HEK293 (cell line): ENCODE measurements at regions not wholly inside any gene's neighbourhood (a gene's known extent, or its start where the extent isn't known, plus 50 kb on each side); places are given as distances from the start of the nearest gene placed in this dataset.

Source experiments
- CTCF ChIA-PET: fragments of 350-600 bp; formaldehyde crosslinking; extraction: SDS; loops from one replicate; lab custom pipeline; 2021; ENCODE audit warnings: antibody characterized with exemption; lab: Yijun Ruan, JAX
- POLR2A ChIA-PET: fragments of 300-600 bp; formaldehyde crosslinking; extraction: SDS; loops from one replicate; lab custom pipeline; 2020; ENCODE audit warnings: antibody characterized with exemption, inconsistent platforms; lab: Yijun Ruan, JAX
- H3K27ac ChIP-seq: fragments of 200-500 bp; sonication (Bioruptor generic); 2 replicates; pipeline ENCODE4 v1.5.1; 2014; ENCODE audit warnings: low read depth, low read length, control low read depth, inconsistent platforms; ENCODE audit errors: extremely low read depth
- H3K36me3 ChIP-seq, 2 experiments: fragments of 200-500 bp in 1 of 2; sonication (Bioruptor generic) in 1 of 2; 1 replicate in 1 of 2; 2 replicates in 1 of 2; pipeline ENCODE4 v1.5.1; 2014 to 2017; ENCODE audit warnings: inconsistent platforms in 2 of 2, low read length in 2 of 2; ENCODE audit not compliant: control insufficient read depth in 2 of 2, insufficient read depth in 1 of 2
- H3K4me1 ChIP-seq: fragments of 200-500 bp; sonication (Bioruptor generic); 2 replicates; pipeline ENCODE4 v1.5.1; 2014; ENCODE audit warnings: mild to moderate bottlenecking, low read length, inconsistent platforms; ENCODE audit not compliant: control insufficient read depth, insufficient read depth
- H3K4me3 ChIP-seq: 2 replicates; pipeline ENCODE4 v1.5.1; 2011; ENCODE audit warnings: low read depth, mild to moderate bottlenecking, control low read depth, low read length, moderate library complexity
- H3K9me3 ChIP-seq: fragments of 200-500 bp; sonication (Bioruptor generic); 2 replicates; pipeline ENCODE4 v1.5.1; 2014; ENCODE audit warnings: low read depth, low read length, inconsistent platforms; ENCODE audit not compliant: control insufficient read depth, insufficient read depth
- ATF2 ChIP-seq: fragments of 450-650 bp; formaldehyde crosslinking; IDR thresholded peaks from 2 replicates; pipeline ENCODE4 v1.5.1; 2016; ENCODE audit warnings: missing biosample characterization, missing genetic modification characterization, low read depth
- BCL6B ChIP-seq: fragments of 450-650 bp; formaldehyde crosslinking; IDR thresholded peaks from 2 replicates; pipeline ENCODE4 v1.5.1; 2017; ENCODE audit warnings: missing biosample characterization, missing genetic modification characterization
- EGR2 ChIP-seq: fragments of 450-650 bp; formaldehyde crosslinking; IDR thresholded peaks from 2 replicates; pipeline ENCODE4 v1.5.1; 2016; ENCODE audit warnings: low read depth, missing biosample characterization, missing genetic modification characterization
- HOXA7 ChIP-seq: sonication (generic); formaldehyde crosslinking; IDR thresholded peaks from 2 replicates; pipeline ENCODE4 v1.8.1; 2022; ENCODE audit warnings: missing genetic modification reagents, borderline replicate concordance
- KLF1 ChIP-seq: fragments of 450-650 bp; formaldehyde crosslinking; IDR thresholded peaks from 2 replicates; pipeline ENCODE4 v1.5.1; 2016; ENCODE audit warnings: missing biosample characterization, missing genetic modification characterization
- KLF8 ChIP-seq: fragments of 450-650 bp; formaldehyde crosslinking; IDR thresholded peaks from 2 replicates; pipeline ENCODE4 v1.5.1; 2016; ENCODE audit warnings: missing biosample characterization, missing genetic modification characterization
- KLF9 ChIP-seq: fragments of 450-650 bp; formaldehyde crosslinking; IDR thresholded peaks from 2 replicates; pipeline ENCODE4 v1.5.1; 2016; ENCODE audit warnings: missing biosample characterization, missing genetic modification characterization, low read depth
- PRDM4 ChIP-seq: fragments of 450-650 bp; formaldehyde crosslinking; IDR thresholded peaks from 2 replicates; pipeline ENCODE4 v1.5.1; 2017; ENCODE audit warnings: missing biosample characterization, missing genetic modification characterization
- SP7 ChIP-seq: fragments of 450-650 bp; formaldehyde crosslinking; IDR thresholded peaks from 2 replicates; pipeline ENCODE4 v1.5.1; 2016; ENCODE audit warnings: missing biosample characterization, missing genetic modification characterization
- TSHZ1 ChIP-seq: fragments of 450-650 bp; formaldehyde crosslinking; IDR thresholded peaks from 2 replicates; pipeline ENCODE4 v1.5.1; 2016; ENCODE audit warnings: missing biosample characterization, missing genetic modification characterization, borderline replicate concordance
- ZNF112 ChIP-seq: fragments of 450-650 bp; formaldehyde crosslinking; IDR thresholded peaks from 2 replicates; pipeline ENCODE4 v1.5.0; 2017; ENCODE audit warnings: missing biosample characterization, missing genetic modification characterization
- ZNF132 ChIP-seq: fragments of 450-650 bp; formaldehyde crosslinking; IDR thresholded peaks from 2 replicates; pipeline ENCODE4 v1.5.1; 2017; ENCODE audit warnings: missing biosample characterization, missing genetic modification characterization, borderline replicate concordance
- ZNF146 ChIP-seq: fragments of 450-650 bp; formaldehyde crosslinking; IDR thresholded peaks from 2 replicates; pipeline ENCODE4 v1.5.1; 2016; ENCODE audit warnings: missing biosample characterization, missing genetic modification characterization
- ZNF16 ChIP-seq: fragments of 450-650 bp; formaldehyde crosslinking; IDR thresholded peaks from 2 replicates; pipeline ENCODE4 v1.5.1; 2016; ENCODE audit warnings: low read depth, missing biosample characterization, missing genetic modification characterization
- ZNF18 ChIP-seq: fragments of 450-650 bp; formaldehyde crosslinking; IDR thresholded peaks from 2 replicates; pipeline ENCODE4 v1.5.1; 2016; ENCODE audit warnings: missing biosample characterization, missing genetic modification characterization
- ZNF214 ChIP-seq: fragments of 450-650 bp; formaldehyde crosslinking; IDR thresholded peaks from 2 replicates; pipeline ENCODE4 v1.5.1; 2017; ENCODE audit warnings: missing biosample characterization, mild to moderate bottlenecking, missing genetic modification characterization, borderline replicate concordance
- ZNF274 ChIP-seq, 2 experiments: fragments of 200-500 bp in 1 of 2; fragments of 450-650 bp in 1 of 2; sonication (Bioruptor generic) in 1 of 2; formaldehyde crosslinking in 1 of 2; IDR thresholded peaks; 2 replicates each; pipeline versions ENCODE4 v1.5.1 to v1.6.1; 2014 to 2016; ENCODE audit warnings: borderline replicate concordance in 1 of 2, inconsistent platforms in 1 of 2, low read length in 1 of 2, missing biosample characterization in 1 of 2, missing genetic modification characterization in 1 of 2
- ZNF280C ChIP-seq: fragments of 450-650 bp; formaldehyde crosslinking; IDR thresholded peaks from 2 replicates; pipeline ENCODE4 v1.5.1; 2016; ENCODE audit warnings: missing biosample characterization, missing genetic modification characterization
- ZNF292 ChIP-seq: fragments of 450-650 bp; formaldehyde crosslinking; IDR thresholded peaks from 2 replicates; pipeline ENCODE4 v1.5.1; 2016; ENCODE audit warnings: low read depth, missing biosample characterization, missing genetic modification characterization, borderline replicate concordance
- ZNF514 ChIP-seq: fragments of 450-650 bp; formaldehyde crosslinking; IDR thresholded peaks from 2 replicates; pipeline ENCODE4 v1.5.1; 2016; ENCODE audit warnings: missing biosample characterization, missing genetic modification characterization
- ZNF670 ChIP-seq: fragments of 450-650 bp; formaldehyde crosslinking; IDR thresholded peaks from 2 replicates; pipeline ENCODE4 v1.5.1; 2016; ENCODE audit warnings: missing biosample characterization, missing genetic modification characterization, low read depth
- ZNF707 ChIP-seq: fragments of 450-650 bp; formaldehyde crosslinking; IDR thresholded peaks from 2 replicates; pipeline ENCODE4 v1.5.1; 2016; ENCODE audit warnings: missing biosample characterization, missing genetic modification characterization
- ZNF792 ChIP-seq: fragments of 450-650 bp; formaldehyde crosslinking; IDR thresholded peaks from 2 replicates; pipeline ENCODE4 v1.5.1; 2016; ENCODE audit warnings: missing biosample characterization, missing genetic modification characterization
- ZNF830 ChIP-seq: fragments of 450-650 bp; IDR thresholded peaks from 2 replicates; pipeline ENCODE4 v1.5.0; 2018; ENCODE audit warnings: missing biosample characterization, missing genetic modification characterization, low read depth, mild to moderate bottlenecking, moderate library complexity

GRCh38 chr6:147837540-147837939, 329.1 kb downstream of the SAMD5 start (continued):
- TF ChIP-seq ATF2 (tag by site-specific recombination) = no peak
- no peak for TF ChIP-seq EGR2
- no peak for TF ChIP-seq KLF1 (tag by site-specific recombination)
- TF ChIP-seq ZNF214 (tag by site-specific recombination) = no peak
- TF ChIP-seq KLF8 (tag by site-specific recombination) = no peak
- no peak for TF ChIP-seq ZNF830
- no peak for TF ChIP-seq HOXA7 (CRISPR knock-in tag)
- TF ChIP-seq PRDM4 = no peak
- TF ChIP-seq ZNF292 = no peak
- TF ChIP-seq ZNF707 (tag by site-specific recombination) = no peak
- no peak for TF ChIP-seq ZNF146
- no peak for TF ChIP-seq ZNF274 (IDR thresholded peaks at IDR 0.05; ENCODE audit: low read length)
- TF ChIP-seq ZNF274 (tag by site-specific recombination; IDR thresholded peaks at IDR 0.05; ENCODE audit: borderline replicate concordance) = no peak

- Histone ChIP-seq H3K27ac (no peak overlapping the region), H3K4me3 (no peak overlapping the region), H3K9me3 (no peaks in the 10 kb centered on the region), H3K36me3 (no peaks in the 10 kb centered on the region), H3K4me1 (no peaks in the 10 kb centered on the region)
- ChIA-PET CTCF (no interaction called here), POLR2A (no interaction called here)
- no peak for TF ChIP-seq ZNF18 (tag by site-specific recombination)
- no peak for TF ChIP-seq ZNF16 (tag by site-specific recombination)
- no peak for TF ChIP-seq ZNF112 (tag by site-specific recombination)
- TF ChIP-seq ZNF514 (tag by site-specific recombination) = no peak
- no peak for TF ChIP-seq KLF9
- TF ChIP-seq ZNF280C (tag by site-specific recombination) = no peak
- no peak for TF ChIP-seq SP7
- no peak for TF ChIP-seq ZNF670
- no peak for TF ChIP-seq ZNF132
- no peak for TF ChIP-seq BCL6B (tag by site-specific recombination)
- no peak for TF ChIP-seq ZNF792 (tag by site-specific recombination)
- no peak for TF ChIP-seq TSHZ1 (tag by site-specific recombination)
Measured at GRCh38 chr6:147839708-147840610, 331.5 kb downstream of the SAMD5 start.
